Fibroblast of skin of right quadriceps (primary cell): ENCODE measurements at regions not wholly inside any gene's neighbourhood (a gene's known extent, or its start where the extent isn't known, plus 50 kb on each side); places are given as distances from the start of the nearest gene placed in this dataset.
"Not testable (repeated sequence)": the region's sequence is repeated elsewhere in the genome, so short reads cannot be mapped to it uniquely, and the experiment has no call there.

ENCODE experiments used
- DNase-seq: peaks from one replicate; pipeline ENCODE4 v3.0.0-alpha.2; 2013

GRCh38 chr3:169029674-169030285 is 633.7 kb downstream of the MECOM start:
- no peak for DNase-seq

- DNase-seq = no peak
Measured at GRCh38 chr3:169028716-169029115, 634.8 kb downstream of the MECOM start.

GRCh38 chr3:169026543-169027182 is 636.8 kb downstream of the MECOM start:
- peak; percentile 92 for DNase-seq

GRCh38 chr3:169022457-169022856 is 641.1 kb downstream of the MECOM start:
- DNase-seq = no peak

GRCh38 chr3:169020371-169020770 is 643.1 kb downstream of the MECOM start:
- no peak for DNase-seq

GRCh38 chr3:169009453-169009852 is 654.1 kb downstream of the MECOM start:
- DNase-seq = no peak

GRCh38 chr3:169008776-169009358 is 654.6 kb downstream of the MECOM start:
- no peak for DNase-seq

- no peak for DNase-seq
Measured at GRCh38 chr3:169007145-169007544, 656.4 kb downstream of the MECOM start.

GRCh38 chr3:169006398-169006797 is 657.1 kb downstream of the MECOM start:
- DNase-seq = not testable (repeated sequence)

- no peak for DNase-seq
Measured at GRCh38 chr3:169002689-169003088, 660.8 kb downstream of the MECOM start.

GRCh38 chr3:168998792-168999191 is 664.7 kb downstream of the MECOM start:
- DNase-seq = no peak

- no peak for DNase-seq
Measured at GRCh38 chr3:168997488-168997887, 666.0 kb downstream of the MECOM start.

- no peak for DNase-seq
Measured at GRCh38 chr3:168996622-168997021, 666.9 kb downstream of the MECOM start.

GRCh38 chr3:168995129-168995528 is 668.4 kb downstream of the MECOM start:
- DNase-seq = no peak

GRCh38 chr3:168991803-168992202 is 671.7 kb downstream of the MECOM start:
- no peak for DNase-seq

GRCh38 chr3:168990621-168991020 is 672.9 kb downstream of the MECOM start:
- no peak for DNase-seq

GRCh38 chr3:168990134-168990533 is 673.4 kb downstream of the MECOM start:
- no peak for DNase-seq

- no peak for DNase-seq
Measured at GRCh38 chr3:168989396-168989795, 674.1 kb downstream of the MECOM start.

- DNase-seq = no peak
Measured at GRCh38 chr3:168988853-168989252, 674.7 kb downstream of the MECOM start.

- DNase-seq = no peak
Measured at GRCh38 chr3:168984872-168985271, 678.6 kb downstream of the MECOM start.

GRCh38 chr3:168983046-168983445 is 680.5 kb downstream of the MECOM start:
- no peak for DNase-seq

GRCh38 chr3:168981396-168981795 is 682.1 kb downstream of the MECOM start:
- no peak for DNase-seq

- DNase-seq = no peak
Measured at GRCh38 chr3:168977716-168978374, 685.7 kb downstream of the MECOM start.

- no peak for DNase-seq
Measured at GRCh38 chr3:168976969-168977368, 686.5 kb downstream of the MECOM start.
